ENCODE measurements at regions not wholly inside any gene's neighbourhood (a gene's known extent, or its start where the extent isn't known, plus 50 kb on each side); places are given as distances from the start of the nearest gene placed in this dataset.

GRCh38 chr7:14999331-14999730, 96.8 kb upstream of the DGKB start:
- no peak overlapping the region for H3K4me3 ChIP-seq
- 92 to 100% methylated on average over 2 of the region's 2 CpGs for WGBS, 2 donors
- intact Hi-C loops (cut with DNase I; ENCODE audit: low total_unique reads) = no loop called here
- no peaks in the 10 kb centered on the region for H3K4me1 ChIP-seq
- H3K9me3 ChIP-seq = no peaks in the 10 kb centered on the region
- H3K27ac ChIP-seq = no peak overlapping the region
- no peaks in the 10 kb centered on the region for H3K27me3 ChIP-seq
- TF ChIP-seq CTCF (IDR thresholded peaks at IDR 0.05) = no peak
- no peak for TF ChIP-seq POLR2A (IDR thresholded peaks at IDR 0.05)
- H3K36me3 ChIP-seq (ENCODE audit: low read depth, missing control alignments) = no peaks in the 10 kb centered on the region
- DNase-seq = no peak

- DNase-seq = no peak
- no peaks in the 10 kb centered on the region for H3K4me1 ChIP-seq
- no peaks in the 10 kb centered on the region for H3K36me3 ChIP-seq (ENCODE audit: low read depth, missing control alignments)
- H3K27me3 ChIP-seq = no peaks in the 10 kb centered on the region
- intact Hi-C loops (cut with DNase I; ENCODE audit: low total_unique reads) = no loop called here
- no peaks in the 10 kb centered on the region for H3K9me3 ChIP-seq
- TF ChIP-seq CTCF (IDR thresholded peaks at IDR 0.05) (no peak), POLR2A (IDR thresholded peaks at IDR 0.05) (no peak)
- H3K4me3 ChIP-seq = no peak overlapping the region
- H3K27ac ChIP-seq = no peak overlapping the region
- 94 to 97% methylated on average over 2 of the region's 2 CpGs for WGBS, 2 donors
These were observed 93.2 kb upstream of the DGKB start for GRCh38 chr7:14995774-14996173.

GRCh38 chr7:14988941-14989340, 86.4 kb upstream of the DGKB start:
- intact Hi-C loops (cut with DNase I; ENCODE audit: low total_unique reads) = no loop called here
- Histone ChIP-seq H3K27ac (no peak overlapping the region), H3K4me1 (no peaks in the 10 kb centered on the region), H3K36me3 (ENCODE audit: low read depth, missing control alignments) (no peaks in the 10 kb centered on the region), H3K9me3 (no peaks in the 10 kb centered on the region), H3K27me3 (no peaks in the 10 kb centered on the region), H3K4me3 (no peak overlapping the region)
- no peak for TF ChIP-seq POLR2A (IDR thresholded peaks at IDR 0.05)
- DNase-seq = no peak
- WGBS, 2 donors = 74 to 81% methylated on average over 2 of the region's 2 CpGs

- 77 to 83% methylated on average over 3 of the region's 3 CpGs for WGBS, 2 donors
- Histone ChIP-seq H3K9me3 (no peaks in the 10 kb centered on the region), H3K4me1 (no peaks in the 10 kb centered on the region), H3K27ac (no peak overlapping the region), H3K27me3 (no peaks in the 10 kb centered on the region), H3K4me3 (no peak overlapping the region), H3K36me3 (ENCODE audit: low read depth, missing control alignments) (no peaks in the 10 kb centered on the region)
- no peak for TF ChIP-seq CTCF (IDR thresholded peaks at IDR 0.05)
- TF ChIP-seq POLR2A (IDR thresholded peaks at IDR 0.05) = no peak
- DNase-seq = no peak
- intact Hi-C loops (cut with DNase I; ENCODE audit: low total_unique reads) = no loop called here
These were observed 76.1 kb upstream of the DGKB start for GRCh38 chr7:14978687-14979086.

- intact Hi-C loops (cut with DNase I; ENCODE audit: low total_unique reads) = no loop called here
- Histone ChIP-seq H3K36me3 (ENCODE audit: low read depth, missing control alignments) (no peaks in the 10 kb centered on the region), H3K9me3 (no peaks in the 10 kb centered on the region), H3K27ac (no peak overlapping the region), H3K27me3 (no peaks in the 10 kb centered on the region), H3K4me1 (no peaks in the 10 kb centered on the region), H3K4me3 (no peak overlapping the region)
- TF ChIP-seq POLR2A (IDR thresholded peaks at IDR 0.05) (no peak), CTCF (IDR thresholded peaks at IDR 0.05) (no peak)
- no peak for DNase-seq
- 94 to 97% methylated on average over 5 of the region's 5 CpGs for WGBS, 2 donors
These were observed 72.1 kb upstream of the DGKB start for GRCh38 chr7:14974688-14975087.
